Pancreas (tissue), 10 donors: ENCODE measurements at regions not wholly inside any gene's neighbourhood (a gene's known extent, or its start where the extent isn't known, plus 50 kb on each side); places are given as distances from the start of the nearest gene placed in this dataset.

Experiments
- ATAC-seq, 4 donors: fragments of 200-7000 bp; cut with Tn5 transposase; one replicate each; pipeline versions ENCODE4 v1.8.0 to v1.9.1; 2020; ENCODE audit warnings: mild to moderate bottlenecking in 4 of 4, moderate library complexity in 4 of 4
- DNase-seq, 6 donors: peaks; one replicate each; pipeline ENCODE4 v3.0.0-alpha.2; 2020
- FAIRE-seq: peaks from 2 replicates; lab custom pipeline; 2012; peaks lifted over from hg19 to GRCh38; lab: Jason Lieb, UNC
- H3K27ac ChIP-seq, 4 donors: fragments of 200-600 bp; sonication (generic); 1 replicate in 3 of 4; 2 replicates in 1 of 4; pipeline versions ENCODE4 v1.5.0 to v1.8.0; 2020
- H3K27me3 ChIP-seq, 4 donors: fragments of 200-600 bp; one replicate each; pipeline ENCODE4 v1.8.0; 2021
- H3K36me3 ChIP-seq, 3 donors: fragments of 200-600 bp; sonication (generic) in 1 of 3; one replicate each; pipeline versions ENCODE4 v1.5.0 to v1.8.0; 2020 to 2021
- H3K4me1 ChIP-seq, 3 donors: fragments of 200-600 bp; one replicate each; pipeline ENCODE4 v1.8.0; 2021
- H3K4me3 ChIP-seq, 4 donors: fragments of 200-600 bp; sonication (generic) in 2 of 4; one replicate each; pipeline versions ENCODE4 v1.5.0 to v1.8.0; 2020 to 2021
- H3K9me3 ChIP-seq, 4 donors: fragments of 200-600 bp; one replicate each; pipeline ENCODE4 v1.8.0; 2021
- WGBS, 2 donors: extraction: QIAGEN DNeasy Blood & Tissue Kit; methylation state at CpG; one replicate each; pipeline ENCODE4 v1.1.7; 2013; 5-methylcytosine and 5-hydroxymethylcytosine counted together
- intact Hi-C, 3 donors: fragments of 100-400 bp; cut with DNase I; formaldehyde crosslinking; loops; one replicate each; pipeline versions ENCODE4 v1.11.1 to v1.14.2; 2022
- TF ChIP-seq, protein P1 (sequence below), 4 donors: fragments of 200-600 bp; sonication (generic) in 3 of 4; IDR thresholded peaks; one replicate each; pipeline versions ENCODE4 v1.5.0 to v1.8.0; 2021; ENCODE audit warnings: antibody characterized with exemption in 4 of 4
- donor health status: healthy with polysubstance abuse.
- donor health status: DM: no; HTN: no; CAD: no; lungs with moderate emphysema.
- donor health status: DM: no; HTN: no; CAD: no.
- donor health status: control.
- donor health status: control.
- donor health status: Bipolar disorder and iron deficiency.
- donor health status: DM: yes; HTN: yes; CAD: no.
- donor health status: DM: no; HTN: no; CAD: no.
- donor health status: DM: no; HTN: no; CAD: no.
- donor health status: DM: yes; HTN: yes; CAD: no.

- Histone ChIP-seq H3K4me1 (peaks cover 0 to 7% (median 0%) of the 10 kb centered on the region in 3 donors), H3K4me3 (no peak overlapping the region), H3K27me3 (no peaks in the 10 kb centered on the region), H3K9me3 (no peaks in the 10 kb centered on the region), H3K36me3 (no peaks in the 10 kb centered on the region), H3K27ac (no peak overlapping the region)
- 75 to 81% methylated on average over 7 of the region's 7 CpGs for WGBS, 2 donors
- FAIRE-seq, result no peak
- intact Hi-C loops, result no loop called here
- ATAC-seq, result no peak
- TF ChIP-seq, protein P1, sequence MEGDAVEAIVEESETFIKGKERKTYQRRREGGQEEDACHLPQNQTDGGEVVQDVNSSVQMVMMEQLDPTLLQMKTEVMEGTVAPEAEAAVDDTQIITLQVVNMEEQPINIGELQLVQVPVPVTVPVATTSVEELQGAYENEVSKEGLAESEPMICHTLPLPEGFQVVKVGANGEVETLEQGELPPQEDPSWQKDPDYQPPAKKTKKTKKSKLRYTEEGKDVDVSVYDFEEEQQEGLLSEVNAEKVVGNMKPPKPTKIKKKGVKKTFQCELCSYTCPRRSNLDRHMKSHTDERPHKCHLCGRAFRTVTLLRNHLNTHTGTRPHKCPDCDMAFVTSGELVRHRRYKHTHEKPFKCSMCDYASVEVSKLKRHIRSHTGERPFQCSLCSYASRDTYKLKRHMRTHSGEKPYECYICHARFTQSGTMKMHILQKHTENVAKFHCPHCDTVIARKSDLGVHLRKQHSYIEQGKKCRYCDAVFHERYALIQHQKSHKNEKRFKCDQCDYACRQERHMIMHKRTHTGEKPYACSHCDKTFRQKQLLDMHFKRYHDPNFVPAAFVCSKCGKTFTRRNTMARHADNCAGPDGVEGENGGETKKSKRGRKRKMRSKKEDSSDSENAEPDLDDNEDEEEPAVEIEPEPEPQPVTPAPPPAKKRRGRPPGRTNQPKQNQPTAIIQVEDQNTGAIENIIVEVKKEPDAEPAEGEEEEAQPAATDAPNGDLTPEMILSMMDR (IDR thresholded peaks at IDR 0.05), result no peak
- no peak for DNase-seq
These were observed 577.6 kb downstream of the EFNB2 start for GRCh38 chr13:105957769-105958438.

GRCh38 chr13:105956921-105957320, 578.5 kb downstream of the EFNB2 start:
- peaks cover 0 to 7% (median 0%) of the 10 kb centered on the region in 3 donors for H3K4me1 ChIP-seq
- ATAC-seq, result no peak
- H3K27ac ChIP-seq, result no peak overlapping the region
- H3K27me3 ChIP-seq, result no peaks in the 10 kb centered on the region
- no peaks in the 10 kb centered on the region for H3K9me3 ChIP-seq
- intact Hi-C loops, result no loop called here
- H3K36me3 ChIP-seq, result no peaks in the 10 kb centered on the region
- TF ChIP-seq, protein P1 (IDR thresholded peaks at IDR 0.05), result no peak
- H3K4me3 ChIP-seq, result no peak overlapping the region
- WGBS, 2 donors, result 71 to 78% methylated on average over 6 of the region's 6 CpGs
- FAIRE-seq, result no peak
- peak in 1 of 6 donors; percentile 19 for DNase-seq

GRCh38 chr13:105952973-105953290, 582.5 kb downstream of the EFNB2 start:
- no peak for FAIRE-seq
- Histone ChIP-seq H3K36me3 (no peaks in the 10 kb centered on the region), H3K4me1 (no peaks in the 10 kb centered on the region), H3K4me3 (no peak overlapping the region), H3K9me3 (no peaks in the 10 kb centered on the region), H3K27ac (no peak overlapping the region), H3K27me3 (no peaks in the 10 kb centered on the region)
- intact Hi-C loops, result no loop called here
- ATAC-seq, result no peak
- TF ChIP-seq, protein P1 (IDR thresholded peaks at IDR 0.05), result no peak
- 52 to 58% methylated on average over 3 of the region's 3 CpGs for WGBS, 2 donors
- DNase-seq, result no peak

GRCh38 chr13:105952233-105952972, 583.1 kb downstream of the EFNB2 start:
- Histone ChIP-seq H3K36me3 (no peaks in the 10 kb centered on the region), H3K27ac (no peak overlapping the region), H3K27me3 (no peaks in the 10 kb centered on the region), H3K9me3 (no peaks in the 10 kb centered on the region), H3K4me3 (no peak overlapping the region), H3K4me1 (no peaks in the 10 kb centered on the region)
- 87 to 90% methylated on average over 1 of the region's 1 CpG for WGBS, 2 donors
- FAIRE-seq (no peak), DNase-seq (no peak), ATAC-seq (no peak)
- intact Hi-C loops, result no loop called here
- TF ChIP-seq, protein P1 (IDR thresholded peaks at IDR 0.05), result no peak

- 68 to 73% methylated on average over 3 of the region's 3 CpGs for WGBS, 2 donors
- H3K4me3 ChIP-seq, result no peak overlapping the region
- ATAC-seq, result no peak
- no peaks in the 10 kb centered on the region for H3K36me3 ChIP-seq
- intact Hi-C loops, result loop anchor here in 1 of 3 donors (5.0 kb wide), 1 partner anchor 379 kb away; no protein-coding TSS in a partner anchor
- no peak for DNase-seq
- TF ChIP-seq, protein P1 (IDR thresholded peaks at IDR 0.05), result no peak
- FAIRE-seq, result no peak
- H3K4me1 ChIP-seq, result no peaks in the 10 kb centered on the region
- no peaks in the 10 kb centered on the region for H3K27me3 ChIP-seq
- no peaks in the 10 kb centered on the region for H3K9me3 ChIP-seq
- no peak overlapping the region for H3K27ac ChIP-seq
These were observed 587.3 kb downstream of the EFNB2 start for GRCh38 chr13:105948143-105948542.
